Urothelium cell line (cell line): ENCODE measurements at regions not wholly inside any gene's neighbourhood (a gene's known extent, or its start where the extent isn't known, plus 50 kb on each side); places are given as distances from the start of the nearest gene placed in this dataset.
A peak's percentile ranks its signal among the peaks of the same experiment; 100 is the strongest.

ENCODE experiments used
- DNase-seq: peaks from one replicate; pipeline ENCODE4 v3.0.0; 2011; ENCODE audit warnings: low spot score, mixed read lengths
- FAIRE-seq: peaks from 2 replicates; lab custom pipeline; 2011; peaks lifted over from hg19 to GRCh38; lab: Jason Lieb, UNC

DNA sequence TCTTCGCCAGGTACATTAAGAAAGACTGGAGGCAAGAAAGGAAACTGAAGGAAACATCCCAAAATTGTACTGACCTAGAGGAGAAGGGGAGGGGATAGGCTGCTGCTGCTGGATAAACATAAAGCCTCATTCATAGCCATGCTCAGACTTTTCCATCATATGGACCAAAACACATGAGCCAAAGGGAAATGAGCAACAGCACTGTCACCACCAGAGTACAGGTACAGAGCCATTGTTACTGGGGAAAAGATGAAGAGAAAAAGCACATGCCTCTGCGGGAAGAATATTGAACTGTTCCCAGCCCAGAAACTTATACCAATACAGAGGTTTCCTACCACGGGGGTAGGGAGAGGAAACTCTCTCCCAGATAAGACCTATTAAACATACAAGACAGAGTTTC lies 861.9 kb downstream of the NTRK3 start:
- FAIRE-seq = no peak

DNA sequence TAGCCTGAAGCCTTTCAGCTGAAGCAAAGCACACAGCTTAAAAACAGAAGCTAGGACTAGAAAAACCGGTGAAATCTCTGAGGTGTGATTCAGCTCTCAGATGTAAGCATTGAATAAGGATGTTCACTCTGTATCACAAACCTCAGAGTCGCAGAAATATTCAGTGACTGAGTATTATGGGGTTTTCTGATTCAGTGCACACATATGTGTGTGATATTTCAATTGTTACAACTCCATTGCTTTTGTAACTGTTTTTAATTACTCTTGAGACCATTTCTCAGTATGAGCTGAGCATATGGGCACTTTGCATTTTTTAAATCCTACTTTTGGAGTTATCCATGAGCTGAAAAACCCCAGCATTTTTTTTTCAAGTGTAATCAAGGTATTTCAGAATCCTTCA lies 868.8 kb downstream of the NTRK3 start:
- FAIRE-seq = no peak
- DNase-seq = no peak

More for the DNA sequence above, 861.9 kb downstream of the NTRK3 start:
- DNase-seq = no peak

DNA sequence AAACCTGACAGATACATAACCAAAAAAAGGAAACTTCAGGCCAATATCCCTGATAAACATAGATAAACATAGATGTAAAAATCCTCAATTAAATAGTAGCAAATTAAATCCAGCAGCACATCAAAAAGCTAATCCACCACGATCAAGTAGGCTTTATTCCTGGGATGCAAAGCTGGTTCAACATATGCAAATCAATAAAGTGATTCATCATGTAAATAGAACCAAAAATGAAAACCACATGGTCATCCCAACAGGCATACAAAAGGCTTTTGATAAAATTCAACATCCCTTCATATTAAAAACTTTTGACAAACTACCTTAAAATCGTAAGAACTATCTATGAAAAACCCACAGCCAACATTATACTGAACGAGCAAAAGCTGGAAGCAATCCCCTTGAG lies 882.2 kb downstream of the NTRK3 start:
- DNase-seq = no peak
- no peak for FAIRE-seq

DNA sequence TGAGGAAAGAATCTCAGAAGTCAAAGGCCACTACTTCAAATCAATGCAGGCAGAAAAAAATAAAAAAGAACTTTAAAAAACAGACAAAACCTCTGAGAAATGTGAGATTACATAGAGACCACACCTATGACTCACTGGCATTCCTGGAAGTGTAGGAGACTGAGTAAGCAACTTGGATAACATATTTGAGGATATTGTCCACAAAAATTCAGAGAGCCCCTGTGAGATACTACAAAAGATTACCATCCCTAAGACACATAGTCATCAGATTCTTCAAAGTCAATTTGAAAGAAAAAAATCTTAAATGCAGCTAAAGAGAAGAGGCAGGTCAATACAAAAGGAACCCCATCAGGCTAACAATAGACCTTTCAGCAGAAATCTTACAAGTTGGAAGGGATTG lies 887.3 kb downstream of the NTRK3 start:
- FAIRE-seq (no peak), DNase-seq (peak; percentile 50)

DNA sequence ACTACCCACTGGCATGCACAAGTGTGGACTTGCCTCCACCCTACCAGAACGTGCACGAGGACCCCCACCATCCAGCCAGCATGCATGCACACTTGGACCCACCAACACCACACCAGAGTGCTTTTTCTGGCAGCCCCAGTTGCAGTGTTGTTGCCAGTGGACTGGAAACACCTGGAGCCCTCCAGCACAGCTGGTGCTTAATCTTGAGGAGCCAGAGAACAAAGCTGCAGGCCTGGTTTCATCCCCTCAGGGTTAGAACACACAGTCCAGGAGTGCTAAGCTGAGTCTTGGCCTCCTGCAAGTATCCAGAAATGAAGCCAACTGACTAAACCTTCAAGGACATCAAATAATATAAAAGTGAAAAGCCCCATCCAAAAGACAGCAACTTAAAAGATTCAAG lies 888.0 kb downstream of the NTRK3 start:
- DNase-seq = no peak
- FAIRE-seq = peak; percentile 40

DNA sequence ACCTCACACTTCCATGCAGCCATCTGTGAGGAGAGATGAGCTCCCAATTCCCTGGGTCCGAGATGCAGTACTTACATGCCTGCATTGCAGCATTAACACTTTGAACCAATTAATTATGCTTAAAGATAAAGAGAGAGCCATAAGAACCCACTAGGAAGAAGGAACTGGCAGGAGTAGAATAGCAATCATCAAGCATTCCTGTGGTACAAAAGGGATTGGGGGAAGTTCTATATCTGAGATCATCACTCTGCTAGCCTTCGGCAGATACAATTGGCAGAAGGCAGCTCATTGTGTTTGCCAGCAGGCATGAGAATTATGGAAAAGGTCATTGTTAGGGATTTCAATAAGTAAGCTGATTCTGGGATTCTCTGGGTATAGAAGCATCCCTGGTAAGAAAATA lies 891.4 kb downstream of the NTRK3 start:
- DNase-seq (peak; percentile 73), FAIRE-seq (no peak)

DNA sequence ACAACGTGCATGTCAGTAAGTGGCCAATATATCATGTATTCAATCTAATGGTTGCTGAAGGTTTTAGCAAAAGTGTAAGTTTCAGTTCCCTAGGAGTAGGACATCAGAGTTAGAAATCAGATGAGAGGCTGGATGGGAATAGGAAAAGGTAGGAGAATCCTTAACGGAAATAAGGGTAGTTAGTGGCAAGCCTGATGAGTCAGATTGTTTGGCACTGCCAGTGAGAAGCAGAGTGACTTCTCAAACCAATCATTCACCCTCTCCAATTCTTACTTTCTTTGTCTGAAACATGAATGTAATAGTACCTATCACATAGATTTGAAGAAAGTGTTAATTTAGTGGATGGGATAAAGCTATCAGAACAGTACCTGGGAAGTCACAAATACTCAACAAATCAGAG lies 894.0 kb downstream of the NTRK3 start:
- no peak for FAIRE-seq
- peak; percentile 53 for DNase-seq

DNA sequence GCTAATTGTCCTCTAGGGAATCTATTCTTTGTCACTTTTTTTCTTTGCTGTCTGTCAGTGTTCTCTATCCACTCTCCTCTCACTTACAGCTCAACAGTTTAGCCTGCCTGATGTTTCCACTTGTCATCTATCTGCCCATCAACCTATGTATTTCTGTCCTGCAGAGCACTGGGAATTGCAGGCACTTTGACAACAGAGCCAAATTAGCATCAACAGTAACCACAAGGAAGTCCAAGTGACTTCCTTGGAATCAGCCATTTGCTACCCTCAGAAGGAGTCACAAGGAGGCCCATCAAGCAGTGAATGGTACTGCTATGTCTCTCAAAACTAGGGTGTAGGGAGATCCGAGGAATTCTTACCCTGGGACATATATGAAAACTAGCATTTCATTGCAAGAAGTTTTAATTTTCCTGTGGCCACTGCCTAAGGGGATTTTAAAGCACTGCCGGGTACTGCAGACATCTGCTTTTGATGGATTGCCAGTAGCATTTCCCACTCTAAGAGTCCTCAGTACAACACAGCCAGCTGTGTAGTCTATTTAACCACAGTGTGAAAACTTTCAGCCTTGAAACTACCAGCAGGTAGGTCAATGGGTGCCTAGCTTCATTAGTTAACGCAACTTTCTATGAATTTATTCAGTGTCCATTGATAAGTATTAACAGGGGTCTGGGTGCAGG lies 898.8 kb downstream of the NTRK3 start:
- FAIRE-seq (no peak), DNase-seq (no peak)

DNA sequence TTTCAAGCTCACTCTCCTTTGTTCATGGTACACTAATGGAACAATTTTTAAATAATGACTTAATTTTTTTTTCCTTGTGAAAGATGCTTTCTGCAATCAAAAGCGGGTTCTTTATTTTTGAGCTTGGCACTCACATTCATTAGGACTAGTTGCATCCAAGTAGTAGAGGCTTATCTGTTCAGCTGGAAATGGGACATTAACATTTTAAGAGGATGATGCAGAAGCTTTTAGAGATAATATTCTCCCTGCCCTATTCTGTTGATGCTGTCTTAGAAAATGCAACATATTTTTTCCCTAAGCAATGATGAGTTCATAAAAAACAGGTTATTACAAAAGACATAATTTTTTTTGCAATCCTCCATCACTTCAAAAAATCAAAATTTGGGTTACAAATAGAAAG lies 900.6 kb downstream of the NTRK3 start:
- no peak for FAIRE-seq
- no peak for DNase-seq

DNA sequence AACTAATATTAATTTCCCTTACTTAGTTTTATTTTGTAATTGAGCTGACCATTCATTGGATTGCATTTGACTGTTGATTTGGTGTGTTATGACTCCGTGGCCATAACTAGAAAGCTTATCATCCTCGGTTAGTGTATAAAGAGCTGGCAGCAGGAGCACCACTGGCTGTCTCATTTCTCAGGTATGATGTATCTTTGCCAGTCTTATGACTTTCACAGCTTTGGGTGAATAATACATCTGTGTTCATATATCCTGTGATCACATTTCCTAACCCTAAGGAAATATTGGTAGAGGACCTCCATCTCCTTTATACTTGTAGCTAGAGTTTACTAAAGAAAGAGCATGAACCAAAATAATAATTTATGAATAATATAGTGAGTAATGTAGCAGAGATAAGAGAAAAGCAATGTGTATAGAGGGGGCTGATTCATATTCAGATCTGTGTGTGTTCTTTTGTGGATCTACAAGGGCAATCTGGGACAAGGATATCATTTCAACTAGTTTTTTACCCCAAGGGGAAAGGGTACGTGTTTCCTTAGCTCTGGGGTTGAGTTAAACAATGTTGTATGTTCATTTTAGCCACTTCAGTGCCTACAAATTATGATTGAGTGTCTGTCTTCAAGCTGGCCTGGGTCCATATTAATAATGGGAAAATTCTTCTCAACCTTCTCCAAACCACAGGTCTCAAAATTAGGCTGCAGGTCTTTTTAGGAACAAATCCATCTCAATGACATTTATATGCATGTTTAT lies 901.7 kb downstream of the NTRK3 start:
- no peak for DNase-seq
- FAIRE-seq = no peak

DNA sequence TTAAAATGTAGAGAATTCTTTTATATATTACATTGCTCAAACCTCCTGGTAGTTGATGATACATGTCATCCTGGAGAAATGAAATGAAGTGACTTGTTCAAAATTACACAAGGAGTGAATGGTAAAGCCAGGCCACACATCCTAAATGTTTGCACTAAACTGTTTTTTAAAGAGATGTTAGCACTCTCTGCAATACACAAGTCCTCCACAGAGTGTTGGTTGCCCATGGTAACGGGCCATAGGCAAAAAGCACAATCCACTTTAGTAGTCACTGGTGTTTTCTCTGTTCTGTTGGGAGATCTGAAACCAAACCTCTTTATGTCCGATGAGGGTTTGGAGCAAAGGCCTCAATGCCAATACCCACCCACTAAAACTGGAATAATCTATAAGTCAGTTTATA lies 907.4 kb downstream of the NTRK3 start:
- DNase-seq = no peak
- FAIRE-seq = no peak

DNA sequence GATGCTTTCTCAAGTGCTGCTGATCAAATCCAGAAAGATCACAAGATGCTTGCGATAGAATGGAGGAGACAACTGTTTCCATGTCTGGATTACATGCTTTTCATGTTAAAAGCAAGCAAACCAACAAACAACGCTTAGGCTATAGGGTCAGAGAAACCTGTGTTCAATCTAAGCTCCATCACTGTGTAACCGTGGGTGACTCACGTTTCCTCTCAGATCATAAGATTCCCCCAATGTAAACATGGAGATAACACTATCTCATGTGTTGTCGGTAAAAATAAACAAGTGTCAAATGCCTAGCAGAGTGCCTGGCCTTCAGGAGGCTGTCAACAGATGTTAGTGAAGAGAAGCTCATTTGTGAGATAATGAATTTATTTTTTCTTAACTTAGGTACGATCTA lies 907.8 kb downstream of the NTRK3 start:
- DNase-seq = no peak
- no peak for FAIRE-seq

DNA sequence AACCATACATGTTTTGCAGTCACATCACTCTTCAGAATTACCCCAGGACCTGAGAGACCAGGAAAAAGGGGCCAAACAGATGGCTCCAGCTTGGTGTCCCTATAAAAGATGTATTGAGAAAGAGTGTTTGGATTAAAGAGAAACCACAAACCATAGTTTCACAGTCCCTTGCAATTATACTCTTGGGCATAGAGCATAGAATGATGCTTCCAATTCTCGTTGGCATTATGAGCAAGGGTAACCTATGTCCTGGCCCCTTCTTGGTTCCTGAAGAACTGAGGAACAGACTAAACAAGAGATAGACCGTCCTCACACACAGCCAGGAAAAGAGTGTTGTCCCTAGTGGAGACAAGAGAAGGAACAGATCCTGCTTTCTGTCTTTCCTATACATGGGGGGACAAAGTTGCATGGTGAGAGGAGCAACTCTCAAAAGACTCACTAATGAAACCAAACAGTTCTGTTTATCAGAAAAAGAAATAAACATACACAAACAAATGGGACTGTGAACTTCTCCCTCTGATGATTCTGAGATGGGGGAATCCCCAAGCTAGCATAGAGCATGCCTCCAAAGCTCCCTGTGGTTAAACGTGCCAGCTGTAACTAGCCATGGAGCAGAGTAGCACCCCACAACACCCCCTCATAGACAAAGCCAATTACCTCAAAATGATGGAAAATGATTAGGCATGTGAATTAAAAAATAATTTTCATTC lies 908.6 kb downstream of the NTRK3 start:
- DNase-seq = no peak
- no peak for FAIRE-seq

DNA sequence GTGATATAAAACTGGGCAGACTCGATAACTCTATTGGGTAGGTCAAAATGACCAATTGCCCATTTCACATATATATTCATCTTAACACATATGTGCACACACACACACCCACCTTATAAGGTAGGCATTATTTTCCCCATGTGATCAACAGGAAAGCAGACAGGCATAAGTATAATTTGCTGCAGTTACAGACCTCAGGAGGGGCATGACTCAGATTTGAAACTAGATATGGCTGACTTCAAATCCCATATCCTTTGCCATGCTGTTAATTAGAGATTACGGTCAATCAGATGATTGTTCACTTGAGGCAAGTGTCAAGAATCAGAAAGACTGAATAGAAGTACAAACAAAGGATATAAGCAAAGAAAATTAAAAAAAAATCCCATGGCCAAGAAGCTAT lies 910.6 kb downstream of the NTRK3 start:
- no peak for DNase-seq
- no peak for FAIRE-seq

DNA sequence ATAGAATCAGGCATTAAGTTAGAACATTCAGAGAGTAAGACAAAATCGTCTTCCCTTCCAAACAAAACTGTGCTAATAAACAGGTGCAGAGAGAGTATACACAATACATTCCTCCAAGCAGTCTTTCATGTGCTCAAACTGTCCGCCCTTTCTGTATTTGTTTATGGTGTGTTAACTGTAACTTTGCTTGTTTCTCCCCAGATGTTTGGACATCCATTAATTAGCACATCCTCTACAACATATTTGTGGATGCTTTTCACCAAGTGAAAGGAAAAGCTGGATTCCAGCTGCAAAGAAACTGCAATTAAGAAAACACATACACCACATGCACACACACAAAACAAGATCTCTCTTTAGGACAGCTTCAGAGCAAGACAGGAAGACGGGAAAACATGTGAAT lies 912.6 kb downstream of the NTRK3 start:
- FAIRE-seq = no peak
- DNase-seq = no peak

DNA sequence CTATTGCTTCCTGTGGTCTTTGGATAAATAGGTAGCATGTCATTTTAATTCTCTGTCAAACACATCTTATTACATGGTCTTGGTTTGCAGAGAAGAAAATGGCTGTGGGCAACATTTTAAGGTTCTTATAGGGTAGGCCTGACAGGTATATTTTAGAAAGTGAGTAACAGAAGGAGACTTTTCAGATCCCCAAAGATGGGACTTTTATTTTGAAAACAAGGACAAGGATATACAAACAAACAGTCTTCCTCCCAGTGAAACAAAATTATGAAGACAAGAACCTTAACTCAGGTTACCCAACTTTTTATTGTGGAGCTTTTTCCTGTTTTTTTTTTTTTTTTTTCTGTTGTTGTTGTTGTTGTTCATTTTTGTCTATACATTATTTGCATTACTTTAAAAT lies 916.2 kb downstream of the NTRK3 start:
- no peak for FAIRE-seq
- no peak for DNase-seq

DNA sequence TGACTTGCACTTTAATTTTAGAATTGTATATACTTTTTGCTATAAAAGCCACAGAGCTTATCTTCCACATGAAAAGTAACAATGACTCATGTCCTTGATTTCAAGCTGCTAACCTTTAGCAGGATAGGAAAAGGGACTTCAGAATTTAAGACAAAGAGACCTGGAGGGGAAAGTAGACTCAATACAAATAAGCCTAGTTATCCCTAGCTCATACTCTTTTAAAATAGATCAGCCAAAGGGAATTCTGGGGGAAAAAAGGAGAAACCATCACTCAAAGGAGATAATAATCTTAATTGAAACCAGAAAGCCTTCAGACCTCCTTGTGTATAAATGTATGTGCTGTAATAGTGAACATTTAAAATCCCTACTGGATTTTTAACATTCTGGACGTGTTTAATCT lies 930.3 kb downstream of the NTRK3 start:
- no peak for FAIRE-seq
- no peak for DNase-seq

DNA sequence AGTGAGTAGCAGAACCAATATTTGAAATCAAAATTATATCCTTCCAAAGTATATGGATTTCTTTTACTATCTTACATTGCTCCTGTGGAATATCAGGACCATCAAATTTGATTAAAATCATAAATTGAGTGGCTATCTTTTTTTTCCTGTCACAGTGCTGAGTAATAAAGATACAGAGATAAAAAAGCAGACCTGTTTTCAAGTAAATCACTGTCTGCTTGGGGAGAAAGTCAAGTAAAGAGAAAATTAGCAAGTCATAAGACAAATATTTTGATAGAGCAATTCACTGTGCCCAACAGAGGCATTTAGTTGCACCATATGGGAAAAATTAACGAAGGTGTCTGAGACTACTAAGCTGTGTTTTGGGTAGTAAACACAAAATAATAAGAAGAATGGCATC lies 933.7 kb downstream of the NTRK3 start:
- FAIRE-seq = no peak
- DNase-seq = no peak

DNA sequence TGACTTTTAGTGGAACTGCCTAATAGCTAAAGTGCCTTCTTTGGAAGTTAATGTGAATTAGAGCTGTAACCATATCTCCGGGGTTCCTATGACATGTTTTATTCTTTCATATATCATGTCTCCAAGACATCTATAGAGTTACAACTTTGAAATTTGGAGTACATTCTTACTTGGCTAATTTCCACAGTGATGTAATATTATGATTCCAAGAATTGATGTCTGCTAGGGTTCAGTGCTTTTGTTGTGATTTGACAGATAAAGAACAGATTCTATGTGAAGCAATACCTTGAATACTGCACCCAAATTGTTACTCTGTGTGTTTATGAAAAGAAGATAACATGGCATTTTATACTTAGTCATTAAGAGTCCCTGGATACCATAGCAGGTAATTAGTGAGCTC lies 934.3 kb downstream of the NTRK3 start:
- DNase-seq = no peak
- FAIRE-seq = no peak

DNA sequence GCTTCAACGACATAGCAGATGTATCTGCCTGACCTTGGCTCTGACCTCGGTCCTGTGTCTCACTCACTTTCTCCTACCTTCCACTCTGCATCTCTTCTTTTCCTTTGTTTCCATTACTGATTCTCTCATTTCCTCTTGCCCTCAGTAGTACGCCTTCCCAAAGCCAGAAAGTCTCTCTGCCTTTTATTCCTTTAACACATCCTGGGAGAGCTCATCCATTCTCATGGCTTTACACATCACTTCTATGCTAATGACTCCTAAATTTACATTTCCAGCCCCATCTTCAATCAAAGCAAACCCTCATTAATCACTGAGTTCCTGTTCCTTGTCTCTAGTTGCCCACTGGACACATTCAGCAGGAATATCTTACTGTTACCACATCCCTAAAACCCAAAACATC lies 938.6 kb downstream of the NTRK3 start:
- FAIRE-seq = no peak
- DNase-seq = no peak

DNA sequence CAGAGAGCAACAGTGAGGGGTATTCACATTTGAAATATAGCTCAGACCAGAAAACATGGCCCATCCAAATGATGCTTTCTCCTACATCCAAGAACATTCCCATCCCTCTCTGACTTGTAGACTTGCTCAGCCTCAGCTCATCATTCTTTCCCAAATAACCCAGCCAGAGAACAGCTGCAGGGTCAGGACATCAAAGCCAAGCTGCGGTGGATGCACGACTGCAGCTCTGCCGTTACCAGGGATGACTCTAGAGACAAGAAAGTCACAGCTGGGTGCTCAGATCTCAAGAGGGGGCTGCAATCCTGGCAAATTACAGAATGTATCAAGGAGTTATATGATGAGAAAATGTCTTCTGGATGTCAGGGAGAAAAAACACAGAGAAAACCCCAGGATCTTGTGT lies 944.3 kb downstream of the NTRK3 start:
- no peak for FAIRE-seq
- DNase-seq = no peak

DNA sequence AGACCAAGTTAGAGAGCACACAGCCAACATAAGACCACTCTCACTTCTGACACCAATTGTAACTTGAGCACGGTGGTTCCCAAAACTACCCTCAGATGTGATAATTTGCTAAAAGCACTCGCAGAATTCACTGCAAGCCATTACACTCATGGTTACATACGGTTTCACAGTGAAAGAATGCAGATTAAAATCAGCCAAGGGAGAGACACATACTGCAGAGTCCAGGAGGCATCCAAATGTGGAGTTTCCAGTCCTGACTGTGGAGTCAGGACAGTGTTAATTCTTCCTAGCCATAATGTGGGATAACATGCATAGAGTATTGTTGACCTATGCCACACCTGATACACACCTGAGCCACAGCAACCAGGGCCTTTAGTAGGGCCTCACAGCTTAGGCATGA lies 956.4 kb downstream of the NTRK3 start:
- peak; percentile 50 for FAIRE-seq
- DNase-seq = no peak
